GM12864 (cell line): ENCODE measurements at regions not wholly inside any gene's neighbourhood (a gene's known extent, or its start where the extent isn't known, plus 50 kb on each side); places are given as distances from the start of the nearest gene placed in this dataset.

ENCODE experiments used
- DNase-seq: peaks from one replicate; pipeline ENCODE4 v3.0.0-alpha.2; 2011; ENCODE audit warnings: low read depth
- H3K4me3 ChIP-seq: 2 replicates; pipeline ENCODE4 v1.5.1; 2011; ENCODE audit warnings: mild to moderate bottlenecking, low read depth, low read length, control low read depth
- CTCF ChIP-seq: IDR thresholded peaks from 2 replicates; pipeline ENCODE4 v1.5.1; 2011; ENCODE audit warnings: low read depth, mild to moderate bottlenecking, moderate library complexity, low read length, control low read depth, inconsistent platforms; ENCODE audit errors: missing control alignments

DNA sequence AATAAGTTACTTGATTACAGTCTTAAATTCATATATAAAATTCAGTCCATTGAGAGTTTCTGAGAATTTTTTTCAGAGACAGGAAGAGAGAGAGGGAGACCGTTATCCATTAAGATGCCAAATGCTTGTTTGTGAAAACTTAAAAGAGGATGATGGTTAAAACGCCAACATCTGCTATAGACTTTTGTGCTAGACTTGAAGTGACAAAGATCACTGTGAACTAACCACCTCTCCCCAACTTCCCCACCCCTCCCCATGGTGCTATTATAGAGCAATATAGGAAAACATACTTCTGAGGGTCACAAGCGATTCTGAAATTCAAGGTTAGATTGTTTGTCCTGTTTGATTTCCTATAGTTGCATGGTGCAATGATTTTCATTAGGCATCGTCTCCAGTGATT, 440.8 kb downstream of the RMST start:
- H3K4me3 ChIP-seq: no peak overlapping the region
- TF ChIP-seq CTCF: no peak
- no peak for DNase-seq

DNA sequence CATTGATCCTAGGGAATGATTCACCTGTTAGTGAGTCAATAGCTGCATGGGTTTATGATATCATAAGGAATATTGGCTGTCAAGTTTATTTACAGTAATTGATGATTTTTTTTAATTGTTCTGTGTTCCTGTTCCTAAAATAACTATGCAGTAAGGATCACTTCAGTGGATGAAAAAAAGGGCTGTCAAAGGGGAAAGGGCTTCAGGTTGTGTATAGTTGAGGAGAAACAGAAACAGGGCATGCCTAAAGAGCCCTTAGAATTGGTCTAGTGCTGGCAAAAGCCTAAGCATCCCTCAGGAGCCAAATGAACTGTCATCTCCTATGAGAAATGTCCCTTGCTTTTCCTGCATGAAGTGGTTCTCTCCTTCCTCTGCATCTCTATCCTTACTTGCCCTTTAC, 444.9 kb downstream of the RMST start:
- no peak for TF ChIP-seq CTCF
- no peak overlapping the region for H3K4me3 ChIP-seq
- no peak for DNase-seq

GRCh38 chr12:97910559-97910958, 448.0 kb downstream of the RMST start:
- H3K4me3 ChIP-seq: no peak overlapping the region
- no peak for DNase-seq
- TF ChIP-seq CTCF: no peak

DNA sequence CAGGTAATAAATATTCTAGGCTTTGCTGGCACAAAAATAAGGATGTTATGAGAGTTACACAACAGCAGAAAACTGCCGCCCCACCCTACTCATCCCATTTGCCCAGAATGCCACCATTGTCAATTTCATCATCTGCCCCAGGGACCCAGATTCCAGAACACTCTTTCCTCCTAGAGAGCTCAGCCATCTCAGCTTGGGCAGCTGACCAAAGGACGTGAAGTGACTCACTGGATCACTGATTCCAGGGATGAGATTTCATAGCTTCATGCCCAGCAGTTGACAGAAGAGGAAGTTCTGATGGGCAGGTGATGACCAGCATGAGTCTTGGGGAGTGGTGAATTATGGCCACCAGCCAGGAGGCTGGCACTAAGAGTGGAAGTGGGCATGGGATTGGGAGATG, 450.3 kb downstream of the RMST start:
- DNase-seq: no peak
- no peak for TF ChIP-seq CTCF
- no peak overlapping the region for H3K4me3 ChIP-seq

DNA sequence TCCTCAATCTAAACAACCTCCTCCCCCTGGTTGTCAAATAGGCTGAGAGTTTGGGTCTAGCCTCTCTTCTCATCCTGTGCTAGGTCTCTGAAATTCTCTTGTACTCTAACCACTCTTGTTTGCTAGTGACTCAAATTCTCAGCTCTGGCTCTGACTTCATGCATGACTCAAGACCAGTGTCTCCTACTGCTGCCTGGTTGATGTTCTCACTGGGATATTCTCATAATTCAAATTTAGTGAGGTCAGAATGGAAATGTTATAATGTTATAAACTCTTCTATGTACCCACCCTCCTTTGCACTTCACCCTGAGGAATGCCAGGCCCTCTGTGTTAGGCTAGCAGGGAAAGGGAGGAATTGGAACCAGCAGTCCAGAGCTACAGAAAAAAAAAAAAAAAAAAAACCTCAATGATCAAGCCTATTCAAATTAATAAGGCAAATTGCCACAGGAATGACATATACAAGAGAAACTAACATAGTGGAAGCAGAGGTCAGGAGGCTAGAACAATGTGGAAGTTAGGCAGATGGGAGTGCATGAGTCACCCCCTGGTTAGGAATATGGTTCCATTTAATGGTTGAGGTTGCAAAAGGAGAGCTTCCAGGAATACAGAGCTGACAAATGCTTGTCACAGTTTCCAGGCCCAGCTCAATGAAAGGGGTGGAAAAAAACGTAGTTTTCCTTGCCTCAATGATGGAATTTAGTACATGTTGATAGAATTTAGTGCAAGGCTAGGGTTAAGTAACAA, 459.5 kb downstream of the RMST start:
- DNase-seq: no peak
- no peak overlapping the region for H3K4me3 ChIP-seq
- no peak for TF ChIP-seq CTCF

- TF ChIP-seq CTCF: no peak
- no peak for DNase-seq
- H3K4me3 ChIP-seq: no peak overlapping the region
Observed at GRCh38 chr12:97923546-97923945, 460.9 kb downstream of the RMST start.

DNA sequence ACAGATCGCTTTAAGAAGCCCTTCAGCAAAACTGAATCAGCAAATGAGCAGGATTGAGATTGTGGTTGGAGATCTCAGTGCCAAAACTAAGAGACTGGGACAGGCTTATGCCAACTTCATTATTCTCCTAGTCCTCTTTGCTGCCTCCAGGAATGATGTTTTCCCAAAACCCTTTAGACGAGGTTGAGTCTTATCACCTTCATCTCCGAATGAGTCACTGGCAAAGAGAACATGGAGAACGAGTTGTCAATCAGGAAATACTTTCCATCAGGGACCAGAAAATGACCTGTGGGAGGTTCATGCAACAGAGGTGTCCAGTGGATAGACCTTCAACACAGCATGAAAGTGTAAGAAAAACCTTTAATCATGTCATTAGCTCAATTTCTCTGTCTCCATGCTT, 461.5 kb downstream of the RMST start:
- TF ChIP-seq CTCF: no peak
- DNase-seq: no peak
- H3K4me3 ChIP-seq: no peak overlapping the region
